ENCODE measurements at regions not wholly inside any gene's neighbourhood (a gene's known extent, or its start where the extent isn't known, plus 50 kb on each side); places are given as distances from the start of the nearest gene placed in this dataset.

- Histone ChIP-seq H3K9me2 (ENCODE audit: insufficient read depth) (no peaks in the 10 kb centered on the region), H3K9me3 (ENCODE audit: control insufficient read depth in 1 of 2, insufficient read depth in 1 of 2, low read depth in 1 of 2, low read length in 2 of 2) (no peaks in the 10 kb centered on the region), H3K27me3 (ENCODE audit: insufficient read depth, low read length) (no peaks in the 10 kb centered on the region; the same call in 1 of the 2 replicates), H3K27ac (ENCODE audit: low read depth, low read length) (no peak overlapping the region), H2AFZ (ENCODE audit: low read depth, low read length, poor library complexity, severe bottlenecking) (no peak overlapping the region), H4K20me1 (ENCODE audit: insufficient read depth) (no peaks in the 10 kb centered on the region), H3K4me3 (replicated peaks in 1 of 2; ENCODE audit: low read depth in 1 of 2, low read length in 2 of 2) (no peak overlapping the region), H3K79me2 (ENCODE audit: insufficient read depth, low read length) (no peaks in the 10 kb centered on the region), H3K36me3 (ENCODE audit: control insufficient read depth in 1 of 2, insufficient read depth in 2 of 2, low read length in 2 of 2) (no peaks in the 10 kb centered on the region), H3K9ac (ENCODE audit: low read length) (no peak overlapping the region), H3K4me2 (ENCODE audit: low read length) (no peak overlapping the region), H3K4me1 (ENCODE audit: control insufficient read depth in 1 of 2, insufficient read depth in 2 of 2, low read length in 2 of 2) (no peaks in the 10 kb centered on the region)
- ChIA-PET POLR2A (no interaction called here), RAD21 (ENCODE audit: low non-redundant PET in 1 of 2, low total read pairs in 2 of 2, uncharacterized antibody in 2 of 2, unreplicated experiment in 2 of 2) (no interaction called here), CTCF (no interaction called here)
- ATAC-seq (no peak), DNase-seq (ENCODE audit: low read depth, low spot score) (no peak)
- TF ChIP-seq CTCF (IDR thresholded peaks at IDR 0.05 in 2 of 3, conservative IDR thresholded peaks at IDR 0.05 in 1 of 3; ENCODE audit: borderline replicate concordance in 1 of 3, insufficient read depth in 1 of 3, low read depth in 2 of 3, low read length in 2 of 3) (no peak), REST (IDR thresholded peaks at IDR 0.05; ENCODE audit: low read depth) (no peak), SP1 (IDR thresholded peaks at IDR 0.05; ENCODE audit: low read depth) (no peak), YY1 (IDR thresholded peaks at IDR 0.05; ENCODE audit: extremely low read depth, insufficient replicate concordance, low read depth, low read length) (no peak), TCF7L2 (IDR thresholded peaks at IDR 0.05; ENCODE audit: borderline replicate concordance, extremely low read depth, insufficient read depth, insufficient read length) (no peak), EZH2 (IDR thresholded peaks at IDR 0.05) (no peak), SRF (IDR thresholded peaks at IDR 0.05; ENCODE audit: low read depth) (no peak), JUND (IDR thresholded peaks at IDR 0.05) (no peak), MAX (IDR thresholded peaks at IDR 0.05) (no peak)
- BruUV-seq (replicated peaks) = no TSS peak
- intact Hi-C loops (cut with micrococcal nuclease) = no loop called here
Observed at GRCh38 chr10:44468525-44468924, 83.6 kb upstream of the CXCL12 start.

Measured in HCT116 (cell line).